PC-9 (cell line): ENCODE measurements at regions not wholly inside any gene's neighbourhood (a gene's known extent, or its start where the extent isn't known, plus 50 kb on each side); places are given as distances from the start of the nearest gene placed in this dataset.

ENCODE experiments used
- BruUV-seq: library from RNA; stranded (reverse); fragments of 400-500 nt; replicated peaks from 2 replicates; lab custom pipeline; 2021; lab: Mats Ljungman, UMichigan
- CTCF ChIA-PET: fragments of 300-600 bp; sonication (Branson Sonifier 250); formaldehyde crosslinking; loops from one replicate; lab custom pipeline; 2022; ENCODE audit warnings: antibody characterized with exemption; lab: Charles Lee
- POLR2A ChIA-PET: fragments of 300-600 bp; sonication (Branson Sonifier 250); formaldehyde crosslinking; loops from one replicate; lab custom pipeline; 2022; ENCODE audit warnings: antibody characterized with exemption; ENCODE audit not compliant: unreplicated experiment; lab: Charles Lee
- DNase-seq, 2 experiments: peaks; one replicate each; pipeline versions ENCODE4 v3.0.0 to v3.0.0-alpha.2; 2015 to 2022; ENCODE audit warnings: mixed read lengths in 1 of 2
- H2AFZ ChIP-seq: fragments of 200-600 bp; sonication (generic); 2 replicates; pipeline ENCODE4 v1.8.1; 2017; ENCODE audit warnings: antibody characterized with exemption
- H3F3A ChIP-seq: fragments of 200-600 bp; sonication (generic); 2 replicates; pipeline ENCODE4 v1.8.1; 2017; ENCODE audit warnings: antibody characterized with exemption, mild to moderate bottlenecking, low read depth; ENCODE audit not compliant: insufficient read depth
- H3K27ac ChIP-seq: fragments of 200-600 bp; sonication (generic); 2 replicates; pipeline ENCODE4 v1.6.1; 2016; ENCODE audit warnings: mixed run types
- H3K27me3 ChIP-seq: fragments of 200-600 bp; sonication (generic); 2 replicates; pipeline ENCODE4 v1.6.1; 2016; ENCODE audit warnings: low read depth, mixed run types; ENCODE audit not compliant: insufficient read depth
- H3K36me3 ChIP-seq: fragments of 200-600 bp; sonication (generic); 2 replicates; pipeline ENCODE4 v1.6.1; 2016; ENCODE audit warnings: low read depth, mixed run types
- H3K4me1 ChIP-seq: fragments of 200-600 bp; sonication (generic); replicated peaks from 2 replicates; pipeline ENCODE4 v1.6.1; 2016; ENCODE audit warnings: mixed run types; ENCODE audit not compliant: insufficient read depth
- H3K4me2 ChIP-seq: fragments of 200-600 bp; sonication (generic); 2 replicates; pipeline ENCODE4 v1.6.1; 2017; ENCODE audit warnings: mixed run types
- H3K4me3 ChIP-seq: fragments of 200-600 bp; sonication (generic); 2 replicates; pipeline ENCODE4 v1.6.1; 2016; ENCODE audit warnings: mixed run types
- H3K79me2 ChIP-seq: fragments of 200-600 bp; sonication (generic); 2 replicates; pipeline ENCODE4 v1.6.1; 2017; ENCODE audit warnings: low read depth, mixed run types
- H3K9me2 ChIP-seq: fragments of 200-600 bp; sonication (generic); 2 replicates; pipeline ENCODE4 v1.8.1; 2017; ENCODE audit warnings: mild to moderate bottlenecking; ENCODE audit not compliant: insufficient read depth
- H3K9me3 ChIP-seq: fragments of 200-600 bp; sonication (generic); 2 replicates; pipeline ENCODE4 v1.8.1; 2016; ENCODE audit warnings: low read depth; ENCODE audit not compliant: insufficient read depth
- H4K20me1 ChIP-seq: fragments of 200-600 bp; sonication (generic); 2 replicates; pipeline ENCODE4 v1.8.1; 2017; ENCODE audit not compliant: insufficient read depth
- CTCF ChIP-seq: fragments of 200-600 bp; sonication (generic); conservative IDR thresholded peaks from 2 replicates; pipeline ENCODE4 v1.6.1; 2017; ENCODE audit warnings: mixed run types, antibody characterized with exemption, mild to moderate bottlenecking, moderate library complexity
- EZH2 ChIP-seq: fragments of 200-600 bp; sonication (generic); IDR thresholded peaks from 2 replicates; pipeline ENCODE4 v1.8.0; 2017; ENCODE audit warnings: antibody characterized with exemption, low read depth
- intact Hi-C: fragments of 100-400 bp; cut with micrococcal nuclease; formaldehyde crosslinking; loops from one replicate; pipeline ENCODE4 v1.10.0; 2022; ENCODE audit not compliant: unreplicated experiment

- Histone ChIP-seq H2AFZ (no peak overlapping the region), H3K79me2 (no peaks in the 10 kb centered on the region), H4K20me1 (no peaks in the 10 kb centered on the region), H3K9me2 (no peaks in the 10 kb centered on the region), H3K36me3 (no peaks in the 10 kb centered on the region), H3K27ac (no peak overlapping the region), H3K4me2 (no peak overlapping the region), H3F3A (no peaks in the 10 kb centered on the region), H3K4me3 (no peak overlapping the region), H3K4me1 (no peaks in the 10 kb centered on the region), H3K9me3 (no peaks in the 10 kb centered on the region), H3K27me3 (no peaks in the 10 kb centered on the region)
- POLR2A ChIA-PET = no interaction called here
- intact Hi-C loops = no loop called here
- CTCF ChIA-PET = no interaction called here
- no TSS peak for BruUV-seq
- TF ChIP-seq EZH2 = no peak
- no peak for TF ChIP-seq CTCF
- no peak for DNase-seq
These were observed 370.7 kb downstream of the COG6 start for GRCh38 chr13:40026174-40026585.

GRCh38 chr13:40026741-40027140, 371.3 kb downstream of the COG6 start:
- no peak overlapping the region for H3K27ac ChIP-seq
- ChIA-PET CTCF (no interaction called here), POLR2A (no interaction called here)
- no peaks in the 10 kb centered on the region for H3K79me2 ChIP-seq
- no peak overlapping the region for H2AFZ ChIP-seq
- no peaks in the 10 kb centered on the region for H4K20me1 ChIP-seq
- no peaks in the 10 kb centered on the region for H3K9me3 ChIP-seq
- no peaks in the 10 kb centered on the region for H3F3A ChIP-seq
- no peak for DNase-seq
- no TSS peak for BruUV-seq
- no peaks in the 10 kb centered on the region for H3K4me1 ChIP-seq
- no peak for TF ChIP-seq EZH2
- TF ChIP-seq CTCF = no peak
- H3K9me2 ChIP-seq = no peaks in the 10 kb centered on the region
- no peak overlapping the region for H3K4me2 ChIP-seq
- H3K4me3 ChIP-seq = no peak overlapping the region
- intact Hi-C loops = no loop called here
- no peaks in the 10 kb centered on the region for H3K36me3 ChIP-seq
- H3K27me3 ChIP-seq = no peaks in the 10 kb centered on the region

- POLR2A ChIA-PET = no interaction called here
- CTCF ChIA-PET = no interaction called here
- no peak for TF ChIP-seq CTCF
These were observed 373.0 kb downstream of the COG6 start for GRCh38 chr13:40028446-40028845.

More at GRCh38 chr13:40028446-40028845, 373.0 kb downstream of the COG6 start:
- no peak overlapping the region for H2AFZ ChIP-seq
- no peaks in the 10 kb centered on the region for H3K4me1 ChIP-seq
- no peak overlapping the region for H3K27ac ChIP-seq
- H3K27me3 ChIP-seq = no peaks in the 10 kb centered on the region
- no peak for DNase-seq
- no peaks in the 10 kb centered on the region for H3K9me3 ChIP-seq
- H3K9me2 ChIP-seq = no peaks in the 10 kb centered on the region
- no peaks in the 10 kb centered on the region for H4K20me1 ChIP-seq
- BruUV-seq = no TSS peak
- no peaks in the 10 kb centered on the region for H3K79me2 ChIP-seq
- no peaks in the 10 kb centered on the region for H3F3A ChIP-seq
- H3K4me3 ChIP-seq = no peak overlapping the region
- intact Hi-C loops = no loop called here
- H3K4me2 ChIP-seq = no peak overlapping the region
- no peaks in the 10 kb centered on the region for H3K36me3 ChIP-seq
